Stimulated activated naive CD8-positive, alpha-beta T cell treated with anti-CD3 and anti-CD28 coated beads, Interleukin-15, amount 100 ng/mL, for 72 hours (primary cell): ENCODE measurements at regions not wholly inside any gene's neighbourhood (a gene's known extent, or its start where the extent isn't known, plus 50 kb on each side); places are given as distances from the start of the nearest gene placed in this dataset.

Source experiments
- ATAC-seq: fragments of 150-1000 bp; cut with Tn5 transposase; 2 replicates; pipeline ENCODE4 v1.10.0; 2021; ENCODE audit warnings: mild to moderate bottlenecking, moderate library complexity
- DNase-seq, 2 donors: peaks; one replicate each; pipeline ENCODE4 v3.0.0; 2021 to 2022
- H3K27ac Mint-ChIP-seq, 2 donors: one replicate each; pipeline ENCODE4 v1.8.0; 2022; ENCODE audit warnings: mild to moderate bottlenecking in 2 of 2, mixed read lengths in 2 of 2, moderate library complexity in 2 of 2
- H3K27me3 Mint-ChIP-seq: one replicate; pipeline ENCODE4 v1.8.0; 2022; ENCODE audit warnings: mixed read lengths
- H3K4me1 Mint-ChIP-seq: one replicate; pipeline ENCODE4 v1.8.0; 2022; ENCODE audit warnings: mild to moderate bottlenecking, mixed read lengths
- H3K4me3 Mint-ChIP-seq, 2 donors: one replicate each; pipeline ENCODE4 v1.8.0; 2022; ENCODE audit warnings: mild to moderate bottlenecking in 2 of 2, mixed read lengths in 2 of 2, moderate library complexity in 1 of 2
- H3K9me3 Mint-ChIP-seq, 2 donors: one replicate each; pipeline ENCODE4 v1.8.0; 2022; ENCODE audit warnings: mixed read lengths in 2 of 2

DNA sequence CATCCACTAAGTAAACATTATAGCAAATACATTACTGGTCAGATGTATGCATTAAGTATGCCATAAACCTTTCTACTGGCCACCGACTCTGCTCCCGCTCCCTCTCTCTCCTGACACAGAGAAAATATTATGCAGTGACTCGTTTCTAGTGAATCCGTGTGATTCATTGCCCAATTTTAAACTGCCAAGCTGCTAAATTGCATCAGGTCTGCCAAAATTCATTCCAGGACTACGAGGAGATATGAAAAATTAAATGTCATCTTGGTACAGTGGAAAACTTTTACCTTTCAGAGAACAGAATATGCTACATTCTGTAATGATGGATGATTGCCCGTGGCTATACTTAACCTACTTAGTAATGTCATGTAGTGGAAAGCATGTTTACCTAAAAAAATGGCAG is 368.8 kb upstream of the TSHZ3 start:
- no peak for DNase-seq
- no peak overlapping the region for H3K4me3 Mint-ChIP-seq
- H3K27ac Mint-ChIP-seq = no peak overlapping the region
- H3K27me3 Mint-ChIP-seq = no peaks in the 10 kb centered on the region
- H3K9me3 Mint-ChIP-seq = peaks cover 0 to 7% of the 10 kb centered on the region in 2 donors
- no peaks in the 10 kb centered on the region for H3K4me1 Mint-ChIP-seq
- ATAC-seq = no peak

DNA sequence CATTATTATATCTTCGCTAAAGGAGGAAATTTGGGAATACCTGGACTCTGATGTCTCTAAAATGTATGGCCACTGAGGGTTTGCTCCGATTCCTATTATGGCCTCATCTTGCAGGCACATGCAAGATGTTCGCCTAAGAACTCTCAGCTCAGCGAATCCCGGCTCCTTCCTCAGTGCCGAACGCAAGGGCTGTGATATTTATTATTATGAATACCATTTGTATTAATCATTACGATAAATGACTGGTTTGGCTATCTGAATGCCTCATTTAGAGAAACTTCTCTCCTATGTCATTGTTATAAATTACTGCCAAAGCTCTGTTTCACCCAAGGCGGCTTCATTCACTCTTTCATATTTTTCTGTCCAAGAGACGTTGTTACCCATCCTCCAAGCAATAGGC is 369.7 kb upstream of the TSHZ3 start:
- Mint-ChIP-seq H3K4me1 (no peaks in the 10 kb centered on the region), H3K4me3 (no peak overlapping the region), H3K27ac (no peak overlapping the region), H3K9me3 (peaks cover 0 to under 1% of the 10 kb centered on the region in 2 donors), H3K27me3 (no peaks in the 10 kb centered on the region)
- ATAC-seq = no peak
- DNase-seq = no peak

DNA sequence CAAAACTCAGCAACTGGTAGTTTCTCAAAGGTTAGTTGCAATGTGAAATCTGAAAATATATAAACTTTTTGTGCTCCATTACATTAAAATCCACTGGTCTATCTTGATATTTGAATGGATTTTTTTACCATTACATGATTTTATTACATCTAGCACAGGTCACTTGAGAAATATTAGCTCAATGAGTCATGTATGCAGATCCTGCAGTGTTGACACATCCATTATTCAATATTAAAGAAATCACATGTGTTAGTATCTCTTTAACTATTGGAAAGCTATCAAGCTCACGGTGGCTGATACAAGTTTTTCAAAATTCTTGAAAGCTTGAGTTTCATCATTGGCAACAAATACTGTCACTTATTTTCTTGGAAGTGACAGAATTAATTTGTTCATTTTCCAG is 373.9 kb upstream of the TSHZ3 start:
- H3K9me3 Mint-ChIP-seq = no peaks in the 10 kb centered on the region
- no peaks in the 10 kb centered on the region for H3K27me3 Mint-ChIP-seq
- no peaks in the 10 kb centered on the region for H3K4me1 Mint-ChIP-seq
- DNase-seq = no peak
- H3K4me3 Mint-ChIP-seq = no peak overlapping the region
- no peak for ATAC-seq
- no peak overlapping the region for H3K27ac Mint-ChIP-seq

DNA sequence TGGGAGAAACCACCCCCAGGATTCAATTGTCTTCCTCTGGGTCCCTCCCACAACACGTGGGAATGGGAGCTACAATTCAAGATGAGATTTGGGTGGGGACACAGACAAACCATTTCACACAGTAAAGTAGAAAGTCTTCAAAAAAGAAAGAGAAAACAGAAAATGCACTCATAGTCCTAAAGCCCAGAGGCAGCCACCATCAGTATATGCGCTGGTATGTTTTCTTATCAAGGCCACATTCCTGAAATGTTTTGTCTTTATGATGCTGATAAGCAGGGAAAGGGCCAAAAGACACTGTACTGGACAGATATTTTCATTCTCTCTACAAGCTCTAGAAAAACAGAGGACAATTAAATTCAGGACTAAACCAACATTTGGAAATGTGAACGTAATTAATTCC is 375.8 kb upstream of the TSHZ3 start:
- no peak for DNase-seq
- H3K27ac Mint-ChIP-seq = no peak overlapping the region
- H3K9me3 Mint-ChIP-seq = no peaks in the 10 kb centered on the region
- H3K4me3 Mint-ChIP-seq = no peak overlapping the region
- H3K4me1 Mint-ChIP-seq = no peaks in the 10 kb centered on the region
- no peak for ATAC-seq
- H3K27me3 Mint-ChIP-seq = no peaks in the 10 kb centered on the region

DNA sequence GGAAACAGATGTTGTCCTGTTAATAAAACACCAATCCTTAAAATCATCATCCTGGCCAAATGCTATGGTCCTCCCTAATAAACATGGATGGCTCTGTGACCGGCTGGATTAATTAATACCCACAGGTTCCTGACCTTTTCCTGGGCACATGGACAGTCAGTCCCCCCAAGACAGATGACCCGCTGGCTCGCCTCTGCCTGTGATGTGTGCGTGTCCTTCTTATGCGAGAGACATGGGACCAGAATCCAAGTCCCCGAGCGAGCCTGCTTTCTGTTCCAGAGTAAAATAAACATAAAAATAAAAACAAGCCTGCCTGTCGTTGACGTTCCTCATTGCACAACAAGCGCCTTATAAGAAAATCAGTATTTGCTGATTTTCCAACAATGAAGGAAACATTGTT is 378.3 kb upstream of the TSHZ3 start:
- H3K4me1 Mint-ChIP-seq = no peaks in the 10 kb centered on the region
- DNase-seq = no peak
- H3K27ac Mint-ChIP-seq = no peak overlapping the region
- no peak for ATAC-seq
- no peak overlapping the region for H3K4me3 Mint-ChIP-seq
- no peaks in the 10 kb centered on the region for H3K9me3 Mint-ChIP-seq
- H3K27me3 Mint-ChIP-seq = no peaks in the 10 kb centered on the region

DNA sequence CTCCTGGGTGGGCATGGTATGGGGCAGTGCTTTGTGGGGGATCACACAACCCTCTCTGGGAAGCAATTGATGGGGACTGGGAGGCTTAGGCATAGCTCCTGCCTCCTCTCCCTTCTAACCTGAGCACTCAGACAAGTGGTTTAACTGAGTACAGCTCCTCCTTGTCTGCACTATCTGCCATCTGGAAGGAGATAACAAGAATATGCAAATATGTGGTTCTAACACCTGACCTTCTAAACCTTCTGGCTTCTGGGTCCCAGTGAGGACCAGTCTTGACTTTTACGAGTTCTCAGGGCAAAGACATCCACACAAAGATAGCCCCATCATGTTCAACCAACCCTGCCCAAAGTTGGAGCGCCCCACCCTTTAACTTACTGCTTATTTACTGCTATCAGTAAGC is 381.0 kb upstream of the TSHZ3 start:
- H3K4me3 Mint-ChIP-seq = no peak overlapping the region
- no peak for ATAC-seq
- H3K27ac Mint-ChIP-seq = no peak overlapping the region
- no peaks in the 10 kb centered on the region for H3K27me3 Mint-ChIP-seq
- H3K9me3 Mint-ChIP-seq = no peaks in the 10 kb centered on the region
- no peak for DNase-seq
- H3K4me1 Mint-ChIP-seq = no peaks in the 10 kb centered on the region

DNA sequence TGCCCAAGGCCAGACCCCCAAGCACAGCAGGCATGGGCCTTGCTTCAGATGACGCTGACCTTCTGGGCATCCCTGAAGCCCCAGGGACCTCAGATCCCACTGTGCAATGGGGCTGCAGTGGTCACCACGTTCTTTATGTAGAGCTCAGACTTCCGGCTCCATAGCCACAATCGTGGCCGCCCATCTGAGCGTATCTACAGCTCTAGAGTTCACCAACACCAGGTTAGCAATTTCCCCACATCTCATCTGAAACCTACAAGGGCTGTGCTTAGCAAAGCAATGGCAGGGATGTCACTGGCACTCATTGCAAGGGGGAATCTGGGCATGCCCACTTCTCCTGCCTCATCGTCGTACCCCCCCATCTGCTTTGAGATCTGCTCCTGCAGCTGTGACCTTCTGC is 384.4 kb upstream of the TSHZ3 start:
- Mint-ChIP-seq H3K27me3 (peaks cover 6% of the 10 kb centered on the region), H3K27ac (no peak overlapping the region)

DNA sequence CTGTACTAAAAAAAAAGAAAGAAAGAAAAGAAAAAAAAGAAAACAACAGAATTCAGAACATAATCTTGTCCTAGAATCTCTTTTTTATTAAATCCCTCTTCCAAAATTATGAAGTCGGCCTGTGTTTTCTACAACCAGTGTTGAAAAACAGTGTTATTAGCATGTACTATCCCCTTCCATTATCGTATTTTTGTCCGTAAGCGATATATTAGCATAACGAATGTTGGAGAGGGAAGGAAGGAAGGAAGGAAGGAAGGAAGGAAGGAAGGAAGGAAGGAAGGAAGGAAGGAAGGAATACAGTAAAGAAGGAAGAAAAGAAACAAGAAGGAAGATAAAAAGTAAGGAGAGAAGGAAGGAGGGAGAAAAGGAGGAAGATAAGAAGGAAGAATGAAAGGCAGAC is 393.0 kb upstream of the TSHZ3 start:
- no peak for DNase-seq
- peaks cover 0 to 7% of the 10 kb centered on the region in 2 donors for H3K9me3 Mint-ChIP-seq
- peaks cover 14% of the 10 kb centered on the region for H3K27me3 Mint-ChIP-seq
- no peak overlapping the region for H3K27ac Mint-ChIP-seq
- no peaks in the 10 kb centered on the region for H3K4me1 Mint-ChIP-seq
- H3K4me3 Mint-ChIP-seq = no peak overlapping the region
- ATAC-seq = no peak

More for the DNA sequence above, 384.4 kb upstream of the TSHZ3 start:
- no peaks in the 10 kb centered on the region for H3K9me3 Mint-ChIP-seq
- no peak overlapping the region for H3K4me3 Mint-ChIP-seq
- no peak for DNase-seq
- H3K4me1 Mint-ChIP-seq = no peaks in the 10 kb centered on the region
- no peak for ATAC-seq

DNA sequence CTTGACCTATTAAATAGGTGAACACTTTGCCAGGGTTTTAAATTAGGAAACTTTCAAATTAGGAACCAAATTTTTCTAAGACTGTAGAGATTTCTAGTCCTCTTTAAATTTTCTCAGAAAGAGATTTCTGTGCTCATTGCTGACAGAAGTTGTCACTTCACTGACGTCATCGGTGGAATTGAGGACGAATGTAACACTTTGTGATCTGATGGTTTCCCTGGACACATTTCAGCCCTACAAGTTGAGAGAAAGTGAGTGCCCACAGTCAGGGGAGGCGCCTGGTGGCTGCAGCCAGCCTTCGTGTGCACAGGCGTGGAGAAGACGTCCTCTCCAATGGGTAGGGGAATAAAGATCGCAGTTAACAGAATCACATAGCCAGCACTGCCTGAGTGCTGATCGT is 396.5 kb upstream of the TSHZ3 start:
- peaks cover 8% of the 10 kb centered on the region for H3K27me3 Mint-ChIP-seq
- peaks cover 0 to 7% of the 10 kb centered on the region in 2 donors for H3K9me3 Mint-ChIP-seq
- H3K4me3 Mint-ChIP-seq = no peak overlapping the region

DNA sequence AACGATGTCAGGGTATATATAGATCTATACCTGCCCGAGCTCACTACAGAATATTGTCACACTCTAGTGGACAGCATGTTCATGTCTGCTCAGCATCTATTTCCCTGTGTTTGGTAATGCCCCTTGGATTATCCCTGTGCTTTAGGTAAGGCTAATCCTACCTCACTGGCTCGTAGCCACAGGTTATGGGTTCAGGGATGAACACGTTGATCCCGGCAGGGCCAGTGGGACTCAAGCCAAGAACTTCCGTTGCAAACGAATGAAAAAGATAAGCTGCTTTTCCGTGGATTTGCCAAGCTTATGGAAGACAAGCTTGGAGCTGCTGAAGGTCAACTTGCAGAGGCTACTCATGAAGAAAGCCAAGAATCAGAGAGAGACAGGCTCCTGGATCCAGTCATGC is 400.0 kb upstream of the TSHZ3 start:
- DNase-seq (no peak), ATAC-seq (no peak)
- H3K27me3 Mint-ChIP-seq = no peaks in the 10 kb centered on the region
- no peaks in the 10 kb centered on the region for H3K4me1 Mint-ChIP-seq
- no peak overlapping the region for H3K4me3 Mint-ChIP-seq
- H3K9me3 Mint-ChIP-seq = no peaks in the 10 kb centered on the region
- no peak overlapping the region for H3K27ac Mint-ChIP-seq

More for the DNA sequence above, 396.5 kb upstream of the TSHZ3 start:
- no peak overlapping the region for H3K27ac Mint-ChIP-seq
- DNase-seq (no peak), ATAC-seq (no peak)
- H3K4me1 Mint-ChIP-seq = no peaks in the 10 kb centered on the region

DNA sequence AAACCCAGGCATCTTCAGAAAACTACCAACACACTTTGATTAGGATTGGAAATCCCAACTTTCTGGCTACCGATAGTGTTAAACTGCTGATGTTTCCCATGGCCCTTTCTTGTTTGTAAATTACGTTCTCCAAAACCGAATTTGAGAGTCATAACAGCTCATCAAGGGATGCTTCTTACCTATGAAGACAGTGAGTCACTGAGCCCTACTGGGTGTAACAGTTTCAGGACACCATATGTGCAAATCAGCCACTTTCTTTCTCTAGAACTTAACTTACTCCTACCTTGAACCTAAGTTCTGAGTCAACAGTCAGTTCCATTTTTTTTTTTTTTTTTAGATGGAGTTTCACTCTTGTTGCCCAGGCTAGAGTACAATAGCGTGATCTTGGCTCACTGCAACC is 410.1 kb upstream of the TSHZ3 start:
- Mint-ChIP-seq H3K27ac (no peak overlapping the region), H3K27me3 (no peaks in the 10 kb centered on the region), H3K4me3 (no peak overlapping the region), H3K9me3 (no peaks in the 10 kb centered on the region), H3K4me1 (no peaks in the 10 kb centered on the region)
- no peak for ATAC-seq
- DNase-seq = no peak

DNA sequence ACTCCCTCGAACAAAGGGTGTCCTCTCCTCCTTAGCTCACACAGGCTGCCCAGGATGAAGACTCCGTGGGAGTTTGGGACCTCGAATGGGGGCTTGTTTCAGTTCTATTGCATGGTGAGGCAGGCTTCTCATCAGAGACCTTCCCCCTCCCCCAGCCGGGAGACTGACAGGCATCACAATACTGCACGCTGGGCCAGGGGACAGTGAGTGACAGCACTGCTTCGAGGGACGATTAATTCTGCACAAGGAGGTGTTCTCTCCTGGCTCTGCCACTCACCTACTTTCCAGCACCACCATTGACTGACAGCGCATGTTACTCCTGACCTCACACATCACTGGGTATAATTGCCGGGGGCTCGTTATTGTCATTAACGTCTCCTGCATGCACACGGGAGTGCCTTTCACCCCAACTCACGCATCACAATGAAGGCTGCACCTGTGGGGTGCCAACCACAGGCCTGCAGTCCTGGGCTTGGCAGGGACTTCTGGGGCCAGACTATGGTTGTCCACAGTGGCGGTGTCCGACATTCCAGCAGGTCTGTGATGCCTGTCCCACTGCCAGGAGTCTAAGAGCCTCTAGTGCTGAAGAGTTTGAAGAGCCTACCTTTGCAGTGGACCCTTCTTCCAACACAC is 412.2 kb upstream of the TSHZ3 start:
- no peak overlapping the region for H3K27ac Mint-ChIP-seq
- H3K27me3 Mint-ChIP-seq = no peaks in the 10 kb centered on the region
- no peak overlapping the region for H3K4me3 Mint-ChIP-seq
- no peak for DNase-seq
- ATAC-seq = no peak
- no peaks in the 10 kb centered on the region for H3K4me1 Mint-ChIP-seq
- H3K9me3 Mint-ChIP-seq = peaks cover 0 to 5% of the 10 kb centered on the region in 2 donors

DNA sequence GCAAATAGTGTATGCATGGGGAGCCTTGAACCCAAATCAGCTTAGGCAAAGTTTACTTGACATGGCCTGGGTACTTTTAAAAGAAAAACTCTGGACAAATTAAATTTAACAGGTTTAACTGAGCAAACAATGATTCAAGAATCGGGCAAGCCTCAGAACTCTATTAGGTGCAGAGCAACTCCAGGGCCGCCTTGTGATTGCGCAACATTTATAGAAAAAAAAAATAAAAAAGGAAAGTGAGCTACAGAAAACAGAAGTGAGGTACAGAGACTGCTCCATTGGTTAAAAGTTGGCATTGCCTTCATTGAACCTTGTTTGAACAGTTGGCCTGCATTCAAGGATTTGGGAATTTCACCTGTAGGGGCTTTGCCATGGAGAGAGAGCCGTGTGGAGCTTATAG is 421.0 kb upstream of the TSHZ3 start:
- ATAC-seq = no peak
- Mint-ChIP-seq H3K4me1 (no peaks in the 10 kb centered on the region), H3K27ac (no peak overlapping the region), H3K4me3 (no peak overlapping the region), H3K27me3 (no peaks in the 10 kb centered on the region), H3K9me3 (peaks cover 0 to 12% of the 10 kb centered on the region in 2 donors)
- DNase-seq = no peak

DNA sequence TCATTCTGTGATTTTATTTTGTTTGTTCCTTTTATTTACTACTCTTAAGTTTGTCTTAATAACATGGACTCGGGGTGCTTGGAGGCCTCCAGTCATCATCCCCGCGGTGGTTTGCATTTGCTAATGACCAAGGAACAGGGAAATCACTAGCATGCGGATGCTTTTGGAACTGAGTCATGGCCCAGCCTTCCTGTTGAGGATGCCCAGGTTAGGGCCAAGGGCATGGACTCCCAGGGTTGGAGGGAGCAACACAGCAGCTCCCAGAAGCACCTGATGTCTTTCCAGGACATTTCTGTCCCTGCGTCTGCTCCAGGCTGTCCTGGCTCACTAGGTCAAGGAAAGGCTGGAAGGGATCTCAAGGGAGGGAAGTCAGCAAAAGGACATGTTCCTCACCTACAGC is 423.7 kb upstream of the TSHZ3 start:
- no peaks in the 10 kb centered on the region for H3K4me1 Mint-ChIP-seq
- no peak overlapping the region for H3K27ac Mint-ChIP-seq
- H3K27me3 Mint-ChIP-seq = no peaks in the 10 kb centered on the region
- H3K9me3 Mint-ChIP-seq = peaks cover 0 to 11% of the 10 kb centered on the region in 2 donors
- no peak for DNase-seq
- H3K4me3 Mint-ChIP-seq = no peak overlapping the region
- no peak for ATAC-seq

DNA sequence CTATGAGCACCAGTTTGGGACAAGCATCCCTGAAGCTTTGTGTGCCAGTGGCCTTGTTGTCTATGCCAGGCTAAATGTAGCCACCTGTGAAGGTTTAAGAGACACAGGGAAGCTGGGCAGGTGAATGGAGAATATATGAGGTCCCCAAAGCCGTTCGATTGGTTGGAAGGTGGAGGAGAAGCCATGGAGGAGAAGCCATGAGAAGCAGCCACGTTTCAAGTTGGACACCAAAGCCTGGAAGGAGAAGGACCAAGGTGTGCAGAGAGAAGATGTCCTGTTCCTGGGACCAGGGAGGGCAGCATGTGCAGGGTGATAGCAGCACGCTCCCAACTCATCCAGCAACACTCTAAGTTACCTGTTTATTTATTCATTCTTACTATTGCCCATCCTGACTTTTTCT is 432.3 kb upstream of the TSHZ3 start:
- Mint-ChIP-seq H3K27me3 (peaks cover 7% of the 10 kb centered on the region), H3K4me3 (no peak overlapping the region), H3K9me3 (peaks cover 0 to 11% of the 10 kb centered on the region in 2 donors), H3K27ac (no peak overlapping the region), H3K4me1 (no peaks in the 10 kb centered on the region)
- no peak for ATAC-seq
- no peak for DNase-seq

DNA sequence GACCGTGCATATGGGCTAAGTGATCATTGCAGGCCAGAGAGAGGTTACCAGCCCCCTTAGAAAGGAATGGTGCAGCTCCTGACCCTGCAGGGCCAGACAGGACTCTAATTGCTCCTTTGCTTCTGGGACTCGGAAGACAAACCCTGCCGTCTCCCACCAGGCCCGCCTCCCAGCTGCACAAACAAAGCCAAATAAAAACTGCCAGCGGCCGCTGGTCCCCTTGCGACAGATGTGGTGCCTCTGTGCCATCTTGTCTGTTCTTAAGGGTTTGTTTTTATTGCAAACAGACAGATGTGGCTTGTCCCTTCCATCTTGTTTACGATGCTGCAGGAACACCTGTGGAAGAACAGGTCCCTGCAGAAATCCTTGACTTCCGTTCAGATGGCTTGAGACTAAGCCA is 434.4 kb upstream of the TSHZ3 start:
- H3K27me3 Mint-ChIP-seq = peaks cover 19% of the 10 kb centered on the region
- ATAC-seq (no peak), DNase-seq (no peak)
- H3K4me3 Mint-ChIP-seq = no peak overlapping the region
- H3K27ac Mint-ChIP-seq = no peak overlapping the region
- H3K4me1 Mint-ChIP-seq = no peaks in the 10 kb centered on the region
- H3K9me3 Mint-ChIP-seq = peaks cover 0 to 5% of the 10 kb centered on the region in 2 donors

DNA sequence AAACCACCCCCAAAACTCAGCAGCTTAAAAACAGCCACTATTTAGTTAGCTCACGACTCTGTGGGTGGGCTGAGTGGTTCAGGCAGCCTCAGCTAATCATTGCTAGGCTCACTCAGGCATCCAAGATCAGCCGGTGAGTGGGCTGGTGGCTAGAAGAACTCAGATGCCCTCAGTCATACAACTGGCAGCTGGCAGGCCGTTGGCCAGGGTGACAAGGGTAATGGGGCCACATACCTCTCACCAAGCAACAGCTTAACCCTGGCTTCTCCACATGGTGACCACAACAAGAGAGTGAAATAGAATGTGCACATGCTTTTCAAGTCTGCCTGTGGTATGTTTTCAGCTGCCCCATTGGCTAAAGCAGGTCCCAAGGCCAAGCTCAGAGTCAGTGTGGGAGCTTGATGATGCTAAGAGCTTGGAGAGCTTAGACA is 435.4 kb upstream of the TSHZ3 start:
- peaks cover 0 to 5% of the 10 kb centered on the region in 2 donors for H3K9me3 Mint-ChIP-seq
- ATAC-seq (no peak), DNase-seq (no peak)
- no peak overlapping the region for H3K4me3 Mint-ChIP-seq
- H3K27ac Mint-ChIP-seq = no peak overlapping the region
- H3K4me1 Mint-ChIP-seq = no peaks in the 10 kb centered on the region
- peaks cover 18% of the 10 kb centered on the region for H3K27me3 Mint-ChIP-seq
